Colonic mucosa (tissue), 4 donors: ENCODE measurements at regions not wholly inside any gene's neighbourhood (a gene's known extent, or its start where the extent isn't known, plus 50 kb on each side); places are given as distances from the start of the nearest gene placed in this dataset.

Experiments used
- DNase-seq: peaks from one replicate; pipeline ENCODE4 v3.0.0-alpha.2; 2020
- H3K27ac ChIP-seq: fragments of 200-600 bp; one replicate; pipeline ENCODE4 v1.8.0; 2021
- H3K27me3 ChIP-seq: fragments of 200-600 bp; one replicate; pipeline ENCODE4 v1.8.0; 2021
- H3K36me3 ChIP-seq: fragments of 200-600 bp; one replicate; pipeline ENCODE4 v1.8.0; 2021
- H3K4me1 ChIP-seq: fragments of 200-600 bp; one replicate; pipeline ENCODE4 v1.8.0; 2021; ENCODE audit warnings: mild to moderate bottlenecking
- H3K4me3 ChIP-seq: fragments of 200-600 bp; one replicate; pipeline ENCODE4 v1.8.0; 2021
- H3K9ac ChIP-seq, 2 donors: one replicate each; pipeline ENCODE4 v1.7.0; 2013; ENCODE audit warnings: control low read depth in 2 of 2, low read depth in 2 of 2, low read length in 2 of 2
- H3K9me3 ChIP-seq: fragments of 200-600 bp; one replicate; pipeline ENCODE4 v1.8.0; 2021
- CTCF ChIP-seq: fragments of 200-600 bp; IDR thresholded peaks from one replicate; pipeline ENCODE4 v1.8.0; 2022; ENCODE audit warnings: antibody characterized with exemption, mild to moderate bottlenecking
- intact Hi-C: fragments of 100-400 bp; cut with DNase I; formaldehyde crosslinking; loops from one replicate; pipeline ENCODE4 v1.14.1; 2022
- donor health status: healthy.
- donor health status: DM: no; HTN: no; CAD: no.
- donor health status: DM: no; HTN: no; CAD: no.

GRCh38 chr21:23398726-23399125 is 2208.6 kb downstream of the MRPL39 start:
- no peak overlapping the region for H3K27ac ChIP-seq
- no peaks in the 10 kb centered on the region for H3K27me3 ChIP-seq
- no peaks in the 10 kb centered on the region for H3K4me1 ChIP-seq
- intact Hi-C loops, result no loop called here
- TF ChIP-seq CTCF, result no peak
- H3K9ac ChIP-seq, result no peak overlapping the region
- H3K4me3 ChIP-seq, result no peak overlapping the region
- no peaks in the 10 kb centered on the region for H3K9me3 ChIP-seq
- no peak for DNase-seq
- no peaks in the 10 kb centered on the region for H3K36me3 ChIP-seq

- Histone ChIP-seq H3K9me3 (no peaks in the 10 kb centered on the region), H3K27me3 (no peaks in the 10 kb centered on the region), H3K27ac (no peak overlapping the region), H3K9ac (no peak overlapping the region), H3K36me3 (no peaks in the 10 kb centered on the region), H3K4me3 (no peak overlapping the region), H3K4me1 (no peaks in the 10 kb centered on the region)
- no peak for DNase-seq
- no peak for TF ChIP-seq CTCF
- intact Hi-C loops, result no loop called here
These were observed 2212.8 kb downstream of the MRPL39 start for GRCh38 chr21:23394458-23394857.

GRCh38 chr21:23384679-23385078 is 2222.6 kb downstream of the MRPL39 start:
- Histone ChIP-seq H3K4me1 (no peaks in the 10 kb centered on the region), H3K27me3 (no peaks in the 10 kb centered on the region), H3K27ac (no peak overlapping the region), H3K36me3 (no peaks in the 10 kb centered on the region), H3K9ac (no peak overlapping the region), H3K4me3 (no peak overlapping the region), H3K9me3 (no peaks in the 10 kb centered on the region)
- no peak for TF ChIP-seq CTCF
- intact Hi-C loops, result no loop called here
- DNase-seq, result no peak

- intact Hi-C loops, result no loop called here
- DNase-seq, result no peak
- H3K27me3 ChIP-seq, result no peaks in the 10 kb centered on the region
- H3K27ac ChIP-seq, result no peak overlapping the region
- no peak for TF ChIP-seq CTCF
- H3K4me1 ChIP-seq, result no peaks in the 10 kb centered on the region
- no peaks in the 10 kb centered on the region for H3K9me3 ChIP-seq
- H3K36me3 ChIP-seq, result no peaks in the 10 kb centered on the region
- no peak overlapping the region for H3K4me3 ChIP-seq
- H3K9ac ChIP-seq, result no peak overlapping the region
These were observed 2233.1 kb downstream of the MRPL39 start for GRCh38 chr21:23374155-23374554.

GRCh38 chr21:23356905-23357304 is 2250.4 kb downstream of the MRPL39 start:
- Histone ChIP-seq H3K9me3 (no peaks in the 10 kb centered on the region), H3K4me1 (no peaks in the 10 kb centered on the region), H3K36me3 (no peaks in the 10 kb centered on the region), H3K27ac (no peak overlapping the region), H3K9ac (no peak overlapping the region), H3K4me3 (no peak overlapping the region), H3K27me3 (no peaks in the 10 kb centered on the region)
- no peak for TF ChIP-seq CTCF
- DNase-seq, result no peak
- intact Hi-C loops, result no loop called here

- Histone ChIP-seq H3K9ac (no peak overlapping the region), H3K4me3 (no peak overlapping the region), H3K4me1 (no peaks in the 10 kb centered on the region), H3K9me3 (no peaks in the 10 kb centered on the region), H3K27me3 (no peaks in the 10 kb centered on the region), H3K36me3 (no peaks in the 10 kb centered on the region), H3K27ac (no peak overlapping the region)
- intact Hi-C loops, result no loop called here
- no peak for TF ChIP-seq CTCF
- DNase-seq, result no peak
These were observed 2291.1 kb downstream of the MRPL39 start for GRCh38 chr21:23316190-23316589.
